ENCODE measurements at regions not wholly inside any gene's neighbourhood (a gene's known extent, or its start where the extent isn't known, plus 50 kb on each side); places are given as distances from the start of the nearest gene placed in this dataset.

- TF ChIP-seq EZH2phosphoT487 (IDR thresholded peaks at IDR 0.05; ENCODE audit: borderline replicate concordance, low read depth), result no peak
- TF ChIP-seq MAX (IDR thresholded peaks at IDR 0.05; ENCODE audit: low read depth), result no peak
- TF ChIP-seq TAF1 (IDR thresholded peaks at IDR 0.05; ENCODE audit: borderline replicate concordance, low read depth, low read length), result no peak
- no peak for TF ChIP-seq CTCF (IDR thresholded peaks at IDR 0.05)
- no peak for TF ChIP-seq ZBTB33 (IDR thresholded peaks at IDR 0.05; ENCODE audit: borderline replicate concordance, low read depth)
- no peak for TF ChIP-seq RAD21 (IDR thresholded peaks at IDR 0.05; ENCODE audit: low read length)
- TF ChIP-seq MEF2A (IDR thresholded peaks at IDR 0.05; ENCODE audit: borderline replicate concordance, low read depth), result no peak
- no peak for TF ChIP-seq SMC3 (IDR thresholded peaks at IDR 0.05; ENCODE audit: low read depth, low read length)
- no peak for TF ChIP-seq RCOR1 (IDR thresholded peaks at IDR 0.05; ENCODE audit: low read length)
- no peak for TF ChIP-seq NRF1 (IDR thresholded peaks at IDR 0.05; ENCODE audit: low read depth, low read length)
- no peak for TF ChIP-seq PBX3 (IDR thresholded peaks at IDR 0.05)
- no peak for TF ChIP-seq POLR2AphosphoS5 (IDR thresholded peaks at IDR 0.05; ENCODE audit: low read depth, low read length)
These were observed 80.9 kb upstream of the PICALM start for GRCh38 chr11:86149792-86150191.

Measured in SK-N-SH (cell line).